NT2/D1 (cell line): ENCODE measurements at regions not wholly inside any gene's neighbourhood (a gene's known extent, or its start where the extent isn't known, plus 50 kb on each side); places are given as distances from the start of the nearest gene placed in this dataset.

Source experiments
- DNase-seq: peaks from one replicate; pipeline ENCODE4 v3.0.0-alpha.2; 2011; ENCODE audit warnings: low read depth, low spot score
- H3K27me3 ChIP-seq: 2 replicates; pipeline ENCODE4 v1.6.0; 2011; ENCODE audit warnings: mild to moderate bottlenecking; ENCODE audit not compliant: insufficient read length, insufficient read depth
- H3K36me3 ChIP-seq: 2 replicates; pipeline ENCODE4 v1.6.1; 2011; ENCODE audit warnings: mild to moderate bottlenecking, low read length, mixed read lengths; ENCODE audit not compliant: insufficient read depth, insufficient read length
- H3K4me1 ChIP-seq: 2 replicates; pipeline ENCODE4 v1.5.1; 2011; ENCODE audit not compliant: insufficient read depth, insufficient read length
- H3K4me3 ChIP-seq: 2 replicates; pipeline ENCODE4 v1.5.1; 2011; ENCODE audit warnings: low read depth; ENCODE audit not compliant: insufficient read length
- H3K9ac ChIP-seq: 2 replicates; pipeline ENCODE4 v1.6.0; 2011; ENCODE audit warnings: low read depth; ENCODE audit not compliant: insufficient read length
- H3K9me3 ChIP-seq: 2 replicates; pipeline ENCODE4 v1.5.1; 2011; ENCODE audit warnings: mild to moderate bottlenecking, low read length; ENCODE audit not compliant: insufficient read depth
- SUZ12 ChIP-seq: IDR thresholded peaks from 2 replicates; pipeline ENCODE4 v1.6.1; 2011; ENCODE audit not compliant: insufficient read length, insufficient read depth; ENCODE audit errors: extremely low read depth
- YY1 ChIP-seq: IDR thresholded peaks from 2 replicates; pipeline ENCODE4 v1.6.1; 2011; ENCODE audit not compliant: insufficient read length, insufficient read depth
- ZNF274 ChIP-seq: IDR thresholded peaks from 2 replicates; pipeline ENCODE4 v1.6.1; 2011; ENCODE audit warnings: mild to moderate bottlenecking, low read depth, low read length

GRCh38 chr3:34066999-34067398 is 268.6 kb downstream of the PDCD6IP start:
- no peak overlapping the region for H3K9ac ChIP-seq
- no peaks in the 10 kb centered on the region for H3K4me1 ChIP-seq

GRCh38 chr3:34067536-34068051 is 269.2 kb downstream of the PDCD6IP start:
- H3K9me3 ChIP-seq, result no peaks in the 10 kb centered on the region
- no peak overlapping the region for H3K4me3 ChIP-seq
- no peaks in the 10 kb centered on the region for H3K36me3 ChIP-seq
- H3K27me3 ChIP-seq, result no peaks in the 10 kb centered on the region
- TF ChIP-seq YY1 (no peak), ZNF274 (no peak), SUZ12 (no peak)
- H3K4me1 ChIP-seq, result no peaks in the 10 kb centered on the region
- no peak overlapping the region for H3K9ac ChIP-seq
- DNase-seq, result no peak

More at GRCh38 chr3:34066999-34067398, 268.6 kb downstream of the PDCD6IP start:
- no peak for TF ChIP-seq ZNF274
- Histone ChIP-seq H3K36me3 (no peaks in the 10 kb centered on the region), H3K9me3 (no peaks in the 10 kb centered on the region), H3K4me3 (no peak overlapping the region), H3K27me3 (no peaks in the 10 kb centered on the region)
- no peak for DNase-seq

GRCh38 chr3:34068505-34068904 is 270.1 kb downstream of the PDCD6IP start:
- H3K4me1 ChIP-seq, result no peaks in the 10 kb centered on the region
- H3K9me3 ChIP-seq, result no peaks in the 10 kb centered on the region
- H3K27me3 ChIP-seq, result no peaks in the 10 kb centered on the region
- H3K4me3 ChIP-seq, result no peak overlapping the region
- no peak overlapping the region for H3K9ac ChIP-seq
- no peaks in the 10 kb centered on the region for H3K36me3 ChIP-seq
- TF ChIP-seq ZNF274 (no peak), YY1 (no peak), SUZ12 (no peak)
- no peak for DNase-seq

- no peak for DNase-seq
- Histone ChIP-seq H3K36me3 (no peaks in the 10 kb centered on the region), H3K9me3 (no peaks in the 10 kb centered on the region), H3K27me3 (no peaks in the 10 kb centered on the region), H3K4me3 (no peak overlapping the region), H3K9ac (no peak overlapping the region), H3K4me1 (no peaks in the 10 kb centered on the region)
- no peak for TF ChIP-seq YY1
- no peak for TF ChIP-seq ZNF274
- no peak for TF ChIP-seq SUZ12
Measured at GRCh38 chr3:34070831-34071585, 272.6 kb downstream of the PDCD6IP start.

- no peaks in the 10 kb centered on the region for H3K9me3 ChIP-seq
- H3K4me3 ChIP-seq, result no peak overlapping the region
- no peak overlapping the region for H3K9ac ChIP-seq
- no peaks in the 10 kb centered on the region for H3K4me1 ChIP-seq
- no peaks in the 10 kb centered on the region for H3K36me3 ChIP-seq
- DNase-seq, result no peak
- no peaks in the 10 kb centered on the region for H3K27me3 ChIP-seq
- TF ChIP-seq ZNF274 (no peak), YY1 (no peak), SUZ12 (no peak)
Measured at GRCh38 chr3:34072297-34072696, 273.9 kb downstream of the PDCD6IP start.

- Histone ChIP-seq H3K36me3 (no peaks in the 10 kb centered on the region), H3K27me3 (no peaks in the 10 kb centered on the region), H3K4me1 (no peaks in the 10 kb centered on the region), H3K4me3 (no peak overlapping the region), H3K9ac (no peak overlapping the region), H3K9me3 (no peaks in the 10 kb centered on the region)
- TF ChIP-seq YY1, result no peak
- TF ChIP-seq SUZ12, result no peak
- TF ChIP-seq ZNF274, result no peak
- DNase-seq, result no peak
Measured at GRCh38 chr3:34073111-34073510, 274.7 kb downstream of the PDCD6IP start.

- Histone ChIP-seq H3K36me3 (no peaks in the 10 kb centered on the region), H3K9ac (no peak overlapping the region), H3K9me3 (no peaks in the 10 kb centered on the region), H3K4me3 (no peak overlapping the region), H3K27me3 (no peaks in the 10 kb centered on the region), H3K4me1 (no peaks in the 10 kb centered on the region)
- TF ChIP-seq ZNF274 (no peak), YY1 (no peak), SUZ12 (no peak)
- no peak for DNase-seq
Measured at GRCh38 chr3:34073961-34074360, 275.5 kb downstream of the PDCD6IP start.
